ENCODE measurements at regions not wholly inside any gene's neighbourhood (a gene's known extent, or its start where the extent isn't known, plus 50 kb on each side); places are given as distances from the start of the nearest gene placed in this dataset.
"Not testable (repeated sequence)": the region's sequence is repeated elsewhere in the genome, so short reads cannot be mapped to it uniquely, and the experiment has no call there.

GRCh38 chrX:538311-538710, 92.3 kb upstream of the SHOX start:
- H3K4me3 Mint-ChIP-seq: no peak overlapping the region
- H3K27ac Mint-ChIP-seq: no peak overlapping the region
- H3K4me1 Mint-ChIP-seq: peaks cover 0 to 1% (median 0%) of the 10 kb centered on the region in 3 donors
- H3K9me3 Mint-ChIP-seq: peaks cover 6 to 9% (median 8%) of the 10 kb centered on the region in 3 donors
- no peaks in the 10 kb centered on the region for H3K27me3 Mint-ChIP-seq
- H3K36me3 Mint-ChIP-seq: no peaks in the 10 kb centered on the region

- not testable (repeated sequence) for H3K9me3 Mint-ChIP-seq, H3K27me3 Mint-ChIP-seq, H3K27ac Mint-ChIP-seq
Observed at GRCh38 chrX:541006-541405, 89.6 kb upstream of the SHOX start.

GRCh38 chrX:542179-542578, 88.4 kb upstream of the SHOX start:
- peaks cover 8 to 13% (median 8%) of the 10 kb centered on the region in 3 donors for H3K9me3 Mint-ChIP-seq
- H3K4me1 Mint-ChIP-seq: no peaks in the 10 kb centered on the region
- H3K27ac Mint-ChIP-seq: no peak overlapping the region
- no peaks in the 10 kb centered on the region for H3K36me3 Mint-ChIP-seq
- H3K27me3 Mint-ChIP-seq: no peaks in the 10 kb centered on the region
- H3K4me3 Mint-ChIP-seq: no peak overlapping the region

More at GRCh38 chrX:541006-541405, 89.6 kb upstream of the SHOX start:
- H3K36me3 Mint-ChIP-seq, H3K4me1 Mint-ChIP-seq, H3K4me3 Mint-ChIP-seq: not testable (repeated sequence)

- Mint-ChIP-seq H3K36me3 (no peaks in the 10 kb centered on the region), H3K4me3 (no peak overlapping the region), H3K27me3 (no peaks in the 10 kb centered on the region), H3K4me1 (no peaks in the 10 kb centered on the region), H3K9me3 (peaks cover 11 to 13% (median 11%) of the 10 kb centered on the region in 3 donors), H3K27ac (no peak overlapping the region)
Observed at GRCh38 chrX:545452-545885, 85.1 kb upstream of the SHOX start.

- H3K9me3 Mint-ChIP-seq: peaks cover 13 to 20% (median 14%) of the 10 kb centered on the region in 3 donors
- no peaks in the 10 kb centered on the region for H3K27me3 Mint-ChIP-seq
- peaks cover 0 to 2% (median 0%) of the 10 kb centered on the region in 3 donors for H3K4me1 Mint-ChIP-seq
- no peak overlapping the region for H3K4me3 Mint-ChIP-seq
- no peaks in the 10 kb centered on the region for H3K36me3 Mint-ChIP-seq
- H3K27ac Mint-ChIP-seq: no peak overlapping the region
Observed at GRCh38 chrX:550514-550913, 80.1 kb upstream of the SHOX start.

- no peak overlapping the region for H3K27ac Mint-ChIP-seq
- peaks cover 13 to 20% (median 14%) of the 10 kb centered on the region in 3 donors for H3K9me3 Mint-ChIP-seq
- no peak overlapping the region for H3K4me3 Mint-ChIP-seq
- no peaks in the 10 kb centered on the region for H3K27me3 Mint-ChIP-seq
- no peaks in the 10 kb centered on the region for H3K36me3 Mint-ChIP-seq
- peaks cover 0 to 2% (median 0%) of the 10 kb centered on the region in 3 donors for H3K4me1 Mint-ChIP-seq
Observed at GRCh38 chrX:551306-551705, 79.3 kb upstream of the SHOX start.

GRCh38 chrX:552496-552895, 78.1 kb upstream of the SHOX start:
- Mint-ChIP-seq H3K27me3 (no peaks in the 10 kb centered on the region), H3K4me3 (no peak overlapping the region), H3K36me3 (no peaks in the 10 kb centered on the region), H3K4me1 (peaks cover 0 to 2% (median 0%) of the 10 kb centered on the region in 3 donors), H3K27ac (no peak overlapping the region), H3K9me3 (peaks cover 9 to 20% (median 13%) of the 10 kb centered on the region in 3 donors)

- peaks cover 0 to 2% (median 0%) of the 10 kb centered on the region in 3 donors for H3K4me1 Mint-ChIP-seq
- no peak overlapping the region for H3K27ac Mint-ChIP-seq
- H3K36me3 Mint-ChIP-seq: no peaks in the 10 kb centered on the region
- no peaks in the 10 kb centered on the region for H3K27me3 Mint-ChIP-seq
- peaks cover 7 to 16% (median 9%) of the 10 kb centered on the region in 3 donors for H3K9me3 Mint-ChIP-seq
- no peak overlapping the region for H3K4me3 Mint-ChIP-seq
Observed at GRCh38 chrX:554271-554670, 76.3 kb upstream of the SHOX start.

- Mint-ChIP-seq H3K4me3 (no peak overlapping the region), H3K36me3 (no peaks in the 10 kb centered on the region), H3K27me3 (no peaks in the 10 kb centered on the region), H3K27ac (no peak overlapping the region), H3K4me1 (peaks cover 0 to 2% (median 0%) of the 10 kb centered on the region in 3 donors), H3K9me3 (peaks cover 5 to 7% (median 6%) of the 10 kb centered on the region in 3 donors)
Observed at GRCh38 chrX:555725-556666, 74.6 kb upstream of the SHOX start.

GRCh38 chrX:557601-558000, 73.0 kb upstream of the SHOX start:
- not testable (repeated sequence) for H3K36me3 Mint-ChIP-seq, H3K4me3 Mint-ChIP-seq, H3K27me3 Mint-ChIP-seq

GRCh38 chrX:559282-559681, 71.3 kb upstream of the SHOX start:
- H3K27me3 Mint-ChIP-seq, H3K9me3 Mint-ChIP-seq, H3K36me3 Mint-ChIP-seq, H3K4me1 Mint-ChIP-seq, H3K27ac Mint-ChIP-seq, H3K4me3 Mint-ChIP-seq: not testable (repeated sequence)

More at GRCh38 chrX:557601-558000, 73.0 kb upstream of the SHOX start:
- not testable (repeated sequence) for H3K9me3 Mint-ChIP-seq, H3K27ac Mint-ChIP-seq, H3K4me1 Mint-ChIP-seq

- Mint-ChIP-seq H3K4me1 (no peaks in the 10 kb centered on the region), H3K27me3 (no peaks in the 10 kb centered on the region), H3K36me3 (no peaks in the 10 kb centered on the region), H3K27ac (no peak overlapping the region), H3K9me3 (peaks cover 10 to 11% (median 10%) of the 10 kb centered on the region in 3 donors), H3K4me3 (no peak overlapping the region)
Observed at GRCh38 chrX:567891-568290, 62.7 kb upstream of the SHOX start.

GRCh38 chrX:568311-568710, 62.3 kb upstream of the SHOX start:
- H3K9me3 Mint-ChIP-seq: peaks cover 10 to 11% (median 10%) of the 10 kb centered on the region in 3 donors
- no peaks in the 10 kb centered on the region for H3K27me3 Mint-ChIP-seq
- no peaks in the 10 kb centered on the region for H3K36me3 Mint-ChIP-seq
- H3K4me1 Mint-ChIP-seq: no peaks in the 10 kb centered on the region
- H3K27ac Mint-ChIP-seq: no peak overlapping the region
- H3K4me3 Mint-ChIP-seq: no peak overlapping the region

GRCh38 chrX:572538-573124, 58.0 kb upstream of the SHOX start:
- Mint-ChIP-seq H3K36me3 (no peaks in the 10 kb centered on the region), H3K4me3 (no peak overlapping the region), H3K9me3 (peaks cover 2 to 6% (median 2%) of the 10 kb centered on the region in 3 donors), H3K27ac (no peak overlapping the region), H3K4me1 (no peaks in the 10 kb centered on the region), H3K27me3 (peaks cover 2% of the 10 kb centered on the region)

- H3K9me3 Mint-ChIP-seq: peaks cover 0 to 6% (median 4%) of the 10 kb centered on the region in 3 donors
- no peak overlapping the region for H3K4me3 Mint-ChIP-seq
- H3K36me3 Mint-ChIP-seq: no peaks in the 10 kb centered on the region
- no peaks in the 10 kb centered on the region for H3K4me1 Mint-ChIP-seq
- H3K27ac Mint-ChIP-seq: no peak overlapping the region
- peaks cover 2% of the 10 kb centered on the region for H3K27me3 Mint-ChIP-seq
Observed at GRCh38 chrX:574251-574650, 56.3 kb upstream of the SHOX start.
